ENCODE measurements at regions not wholly inside any gene's neighbourhood (a gene's known extent, or its start where the extent isn't known, plus 50 kb on each side); places are given as distances from the start of the nearest gene placed in this dataset.

DNA sequence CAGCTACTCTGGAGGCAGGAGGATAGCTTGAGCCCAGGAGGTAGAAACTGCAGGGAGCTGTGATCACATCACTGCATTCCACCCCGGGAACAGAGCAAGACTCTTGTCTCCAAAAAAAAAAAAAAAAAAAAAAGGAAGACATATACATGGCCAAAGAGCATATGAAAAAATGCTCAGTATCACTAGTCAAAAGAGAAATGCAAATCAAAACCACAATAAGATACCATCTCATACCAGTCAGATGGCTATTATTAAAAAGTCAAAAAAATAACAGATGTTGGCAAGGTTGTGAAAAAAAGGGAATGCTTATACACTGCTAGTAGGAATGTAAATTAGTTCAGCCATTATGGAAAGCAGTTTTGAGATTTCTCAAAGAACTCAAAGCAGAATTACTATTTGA lies 174.8 kb upstream of the ATF7IP start:
- no peak for DNase-seq
- peaks cover 0 to 12% (median 0%) of the 10 kb centered on the region in 7 donors for H3K27me3 ChIP-seq (replicated peaks in 1 of 7)
- H3K4me1 ChIP-seq = peaks cover 0 to 4% (median 1%) of the 10 kb centered on the region in 6 donors
- H3K36me3 ChIP-seq = no peaks in the 10 kb centered on the region
- no peaks in the 10 kb centered on the region for H3K9me3 ChIP-seq
- WGBS, 5 donors = 75 to 84% (median 78%) methylated on average over 1 of the region's 1 CpG
- no peak overlapping the region for H3K27ac ChIP-seq
- TF ChIP-seq POLR2A (IDR thresholded peaks at IDR 0.05) = no peak
- TF ChIP-seq, protein P1, sequence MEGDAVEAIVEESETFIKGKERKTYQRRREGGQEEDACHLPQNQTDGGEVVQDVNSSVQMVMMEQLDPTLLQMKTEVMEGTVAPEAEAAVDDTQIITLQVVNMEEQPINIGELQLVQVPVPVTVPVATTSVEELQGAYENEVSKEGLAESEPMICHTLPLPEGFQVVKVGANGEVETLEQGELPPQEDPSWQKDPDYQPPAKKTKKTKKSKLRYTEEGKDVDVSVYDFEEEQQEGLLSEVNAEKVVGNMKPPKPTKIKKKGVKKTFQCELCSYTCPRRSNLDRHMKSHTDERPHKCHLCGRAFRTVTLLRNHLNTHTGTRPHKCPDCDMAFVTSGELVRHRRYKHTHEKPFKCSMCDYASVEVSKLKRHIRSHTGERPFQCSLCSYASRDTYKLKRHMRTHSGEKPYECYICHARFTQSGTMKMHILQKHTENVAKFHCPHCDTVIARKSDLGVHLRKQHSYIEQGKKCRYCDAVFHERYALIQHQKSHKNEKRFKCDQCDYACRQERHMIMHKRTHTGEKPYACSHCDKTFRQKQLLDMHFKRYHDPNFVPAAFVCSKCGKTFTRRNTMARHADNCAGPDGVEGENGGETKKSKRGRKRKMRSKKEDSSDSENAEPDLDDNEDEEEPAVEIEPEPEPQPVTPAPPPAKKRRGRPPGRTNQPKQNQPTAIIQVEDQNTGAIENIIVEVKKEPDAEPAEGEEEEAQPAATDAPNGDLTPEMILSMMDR (IDR thresholded peaks at IDR 0.05 in 8 of 11, conservative IDR thresholded peaks at IDR 0.05 in 3 of 11) = no peak
- TF ChIP-seq POLR2AphosphoS5 (IDR thresholded peaks at IDR 0.05) = no peak
- H3K4me3 ChIP-seq = no peak overlapping the region
- intact Hi-C loops (cut with DNase I; ENCODE audit: low total_unique reads) = no loop called here

DNA sequence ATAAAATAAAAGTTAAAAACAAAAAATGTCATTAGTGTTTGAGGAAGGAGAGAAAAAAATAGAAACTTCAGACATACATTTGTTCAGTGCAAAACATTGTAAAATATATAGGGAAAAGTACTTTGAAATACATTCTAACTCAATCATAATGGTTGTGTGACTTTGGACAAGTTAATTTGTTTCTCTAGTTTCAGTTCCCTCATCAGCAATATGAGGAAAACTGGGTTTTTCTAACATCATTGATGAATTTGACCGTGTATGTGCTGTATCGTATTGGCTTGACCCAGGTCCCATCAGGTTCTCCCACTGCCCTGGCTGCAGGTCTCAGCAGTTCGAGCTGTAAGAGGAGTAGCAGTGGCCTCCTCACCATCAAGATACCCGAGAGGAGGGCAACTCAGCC lies 173.9 kb upstream of the ATF7IP start:
- no peak for DNase-seq
- TF ChIP-seq POLR2AphosphoS5 (IDR thresholded peaks at IDR 0.05) = no peak
- Histone ChIP-seq H3K27me3 (replicated peaks in 1 of 7) (peaks cover 0 to 12% (median 0%) of the 10 kb centered on the region in 7 donors), H3K9me3 (no peaks in the 10 kb centered on the region), H3K4me3 (no peak overlapping the region), H3K4me1 (peaks cover 0 to 4% (median 0%) of the 10 kb centered on the region in 6 donors), H3K36me3 (no peaks in the 10 kb centered on the region), H3K27ac (no peak overlapping the region)
- whole genome bisulfite sequencing, 5 donors = 70 to 85% (median 82%) methylated on average over 4 of the region's 4 CpGs
- intact Hi-C loops (cut with DNase I; ENCODE audit: low total_unique reads) = no loop called here

DNA sequence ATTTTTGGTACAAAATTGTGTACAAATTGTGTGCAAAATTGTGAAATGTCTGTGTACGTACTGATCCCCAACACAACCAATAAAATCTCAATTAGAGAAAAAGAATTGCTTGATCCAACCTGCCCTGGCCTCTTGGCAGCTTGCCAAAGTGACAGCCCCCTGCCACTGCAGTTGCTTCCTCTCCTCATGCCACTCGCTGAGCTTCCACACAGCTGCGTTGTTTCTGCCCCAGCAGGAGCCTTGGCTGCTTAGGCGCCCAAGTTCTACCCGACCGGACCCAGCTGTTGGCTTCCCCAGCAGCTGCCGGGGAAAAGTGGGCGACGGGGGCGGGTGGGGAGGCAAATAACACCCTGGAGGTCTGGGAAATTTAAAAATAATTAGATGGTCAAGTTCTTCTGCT lies 171.8 kb upstream of the ATF7IP start:
- H3K27ac ChIP-seq = no peak overlapping the region
- TF ChIP-seq POLR2A (IDR thresholded peaks at IDR 0.05) (no peak), POLR2AphosphoS5 (IDR thresholded peaks at IDR 0.05) (no peak)
- TF ChIP-seq, protein P1 (IDR thresholded peaks at IDR 0.05 in 8 of 11, conservative IDR thresholded peaks at IDR 0.05 in 3 of 11) = no peak
- WGBS, 5 donors = 36 to 57% (median 43%) methylated on average over 10 of the region's 10 CpGs
- intact Hi-C loops (cut with DNase I; ENCODE audit: low total_unique reads) = no loop called here
- H3K9me3 ChIP-seq = no peaks in the 10 kb centered on the region
- H3K4me3 ChIP-seq = no peak overlapping the region
- no peaks in the 10 kb centered on the region for H3K36me3 ChIP-seq
- H3K27me3 ChIP-seq (replicated peaks in 1 of 7) = peaks cover 0 to 12% (median 0%) of the 10 kb centered on the region in 7 donors
- peaks cover 0 to 4% (median 0%) of the 10 kb centered on the region in 6 donors for H3K4me1 ChIP-seq
- DNase-seq = no peak

DNA sequence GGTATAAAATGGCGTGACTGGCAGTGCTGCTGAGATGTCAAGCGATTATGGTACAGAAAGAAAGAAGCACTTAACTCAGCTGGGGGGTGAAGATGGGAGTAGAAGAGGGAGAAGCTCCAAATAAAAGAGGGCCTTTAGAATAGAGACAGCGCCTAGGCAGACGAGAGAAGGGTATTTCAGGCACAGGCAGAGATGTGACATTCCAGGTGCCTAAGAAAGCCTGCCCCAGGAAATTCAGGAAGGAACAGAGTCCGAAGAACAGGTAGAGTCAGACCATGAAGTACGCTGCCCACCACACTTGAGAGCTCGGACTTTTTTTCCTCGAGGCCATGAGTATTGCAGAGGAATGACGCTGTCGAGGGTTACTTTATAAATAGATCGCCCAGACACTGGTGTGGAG lies 170.9 kb upstream of the ATF7IP start:
- 88 to 96% (median 90%) methylated on average over 11 of the region's 11 CpGs for WGBS, 5 donors
- no peaks in the 10 kb centered on the region for H3K36me3 ChIP-seq
- no peaks in the 10 kb centered on the region for H3K9me3 ChIP-seq
- H3K27ac ChIP-seq = no peak overlapping the region
- no peak for DNase-seq
- TF ChIP-seq POLR2A (IDR thresholded peaks at IDR 0.05) = no peak
- TF ChIP-seq, protein P1 (IDR thresholded peaks at IDR 0.05 in 8 of 11, conservative IDR thresholded peaks at IDR 0.05 in 3 of 11) = no peak
- TF ChIP-seq POLR2AphosphoS5 (IDR thresholded peaks at IDR 0.05) = no peak
- intact Hi-C loops (cut with DNase I; ENCODE audit: low total_unique reads) = no loop called here
- H3K4me1 ChIP-seq = peaks cover 0 to 4% (median 0%) of the 10 kb centered on the region in 6 donors
- H3K27me3 ChIP-seq (replicated peaks in 1 of 7) = peaks cover 0 to 12% (median 0%) of the 10 kb centered on the region in 7 donors
- H3K4me3 ChIP-seq = no peak overlapping the region

All from spleen (tissue), 11 donors.